GM20000 (cell line): ENCODE measurements at regions not wholly inside any gene's neighbourhood (a gene's known extent, or its start where the extent isn't known, plus 50 kb on each side); places are given as distances from the start of the nearest gene placed in this dataset.

Source experiments
- DNase-seq: peaks from one replicate; pipeline ENCODE4 v3.0.0; 2012; ENCODE audit warnings: low spot score
- CTCF ChIP-seq: IDR thresholded peaks from 2 replicates; pipeline ENCODE4 v1.5.1; 2012; ENCODE audit warnings: mild to moderate bottlenecking, control low read depth; ENCODE audit errors: extremely low read depth, missing control alignments

- DNase-seq = no peak
- TF ChIP-seq CTCF = no peak
These were observed 122.2 kb upstream of the RCN1 start for GRCh38 chr11:31968461-31969358.

GRCh38 chr11:31967404-31968130, 123.3 kb upstream of the RCN1 start:
- DNase-seq = no peak
- no peak for TF ChIP-seq CTCF

- DNase-seq = no peak
- TF ChIP-seq CTCF = no peak
These were observed 124.0 kb upstream of the RCN1 start for GRCh38 chr11:31966846-31967245.

- TF ChIP-seq CTCF = no peak
- no peak for DNase-seq
These were observed 126.7 kb upstream of the RCN1 start for GRCh38 chr11:31964181-31964580.

- TF ChIP-seq CTCF = no peak
- DNase-seq = no peak
These were observed 130.7 kb upstream of the RCN1 start for GRCh38 chr11:31960126-31960525.

GRCh38 chr11:31959716-31960115, 131.2 kb upstream of the RCN1 start:
- no peak for DNase-seq
- TF ChIP-seq CTCF = no peak

- TF ChIP-seq CTCF = peak; percentile 91
- peak; percentile 78 for DNase-seq
These were observed 132.7 kb upstream of the RCN1 start for GRCh38 chr11:31958076-31958735.
